Peyer's patch (tissue), 4 donors: ENCODE measurements at regions not wholly inside any gene's neighbourhood (a gene's known extent, or its start where the extent isn't known, plus 50 kb on each side); places are given as distances from the start of the nearest gene placed in this dataset.
"Not testable (repeated sequence)": the region's sequence is repeated elsewhere in the genome, so short reads cannot be mapped to it uniquely, and the experiment has no call there.

ENCODE experiments used
- DNase-seq, 3 donors: peaks; one replicate each; pipeline ENCODE4 v3.0.0-alpha.2; 2017 to 2019
- H3K27ac ChIP-seq, 4 donors: fragments of 200-600 bp; sonication (generic); one replicate each; pipeline ENCODE4 v1.5.1; 2016 to 2019
- H3K27me3 ChIP-seq, 2 donors: fragments of 200-600 bp; sonication (generic); one replicate each; pipeline ENCODE4 v1.5.1; 2019
- H3K36me3 ChIP-seq, 3 donors: fragments of 200-600 bp; sonication (generic); one replicate each; pipeline ENCODE4 v1.5.1; 2016 to 2019
- H3K4me1 ChIP-seq, 4 donors: fragments of 200-600 bp; sonication (generic); one replicate each; pipeline ENCODE4 v1.5.1; 2016 to 2019
- H3K4me3 ChIP-seq, 4 donors: fragments of 200-600 bp; sonication (generic); 1 replicate in 3 of 4; 2 replicates in 1 of 4; pipeline ENCODE4 v1.5.1; 2016 to 2019; ENCODE audit warnings: mild to moderate bottlenecking in 1 of 4
- H3K9me3 ChIP-seq, 4 donors: fragments of 200-600 bp; sonication (generic); one replicate each; pipeline ENCODE4 v1.5.1; 2016 to 2019; ENCODE audit warnings: mild to moderate bottlenecking in 1 of 4
- CTCF ChIP-seq, 6 experiments: fragments of 450-650 bp in 4 of 6; fragments of 200-600 bp in 2 of 6; sonication (generic) in 1 of 6; IDR thresholded peaks; one replicate each; pipeline ENCODE4 v1.5.1; 2017 to 2019; ENCODE audit warnings: antibody characterized with exemption in 6 of 6, mild to moderate bottlenecking in 3 of 6, moderate library complexity in 1 of 6
- POLR2A ChIP-seq, 2 donors: fragments of 450-650 bp; IDR thresholded peaks; one replicate each; pipeline ENCODE4 v1.5.1; 2017; ENCODE audit warnings: antibody characterized with exemption in 2 of 2, mild to moderate bottlenecking in 2 of 2, moderate library complexity in 2 of 2

DNA sequence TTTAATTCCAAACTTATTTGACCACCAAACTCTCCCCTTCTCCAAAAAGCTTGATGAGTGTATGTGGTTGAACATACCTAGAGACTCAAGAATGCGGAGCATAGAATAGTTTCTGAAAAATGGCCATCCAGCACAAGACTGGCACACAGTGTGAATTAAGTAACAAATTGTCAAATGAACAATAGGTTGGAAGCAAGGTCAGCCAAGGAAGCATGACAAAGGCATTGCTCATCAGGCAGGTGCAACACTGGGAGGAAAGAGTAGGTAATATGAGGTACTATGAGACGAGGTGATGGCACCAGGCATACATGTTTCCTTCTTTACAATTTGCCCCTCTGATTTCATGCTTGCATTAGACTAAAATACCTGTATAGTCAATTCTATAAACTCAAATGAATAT is 73.7 kb downstream of the DKK1 start:
- Histone ChIP-seq H3K4me1 (no peaks in the 10 kb centered on the region), H3K27ac (no peak overlapping the region), H3K27me3 (no peaks in the 10 kb centered on the region), H3K4me3 (no peak overlapping the region), H3K9me3 (no peaks in the 10 kb centered on the region), H3K36me3 (no peaks in the 10 kb centered on the region)
- TF ChIP-seq CTCF (IDR thresholded peaks at IDR 0.05) (no peak), POLR2A (IDR thresholded peaks at IDR 0.05) (no peak)
- DNase-seq, result no peak

DNA sequence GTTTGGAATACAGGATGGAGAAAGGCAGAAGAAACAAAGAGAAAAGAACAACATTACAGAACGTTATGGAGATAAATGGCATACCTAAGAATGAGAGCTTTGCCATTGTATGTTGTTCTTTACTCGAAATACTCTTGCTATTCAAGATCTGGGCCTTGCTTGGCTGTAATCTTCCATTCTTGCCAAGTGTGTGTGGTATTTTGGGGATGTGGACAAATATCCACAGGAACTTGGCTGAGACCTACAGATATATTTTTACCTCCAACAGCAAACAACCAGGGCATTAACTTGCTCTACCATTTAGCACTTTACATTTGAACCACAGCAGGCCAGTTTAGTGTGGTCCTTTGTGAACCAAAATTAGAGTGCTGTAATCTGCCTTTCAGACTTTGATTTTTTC is 76.3 kb downstream of the DKK1 start:
- TF ChIP-seq CTCF (IDR thresholded peaks at IDR 0.05) (no peak), POLR2A (IDR thresholded peaks at IDR 0.05) (no peak)
- Histone ChIP-seq H3K27ac (no peak overlapping the region), H3K4me3 (no peak overlapping the region)

GRCh38 chr10:52391927-52392602 is 78.0 kb downstream of the DKK1 start:
- H3K4me3 ChIP-seq, result no peak overlapping the region
- DNase-seq, result no peak
- no peaks in the 10 kb centered on the region for H3K36me3 ChIP-seq
- no peaks in the 10 kb centered on the region for H3K4me1 ChIP-seq
- TF ChIP-seq CTCF (IDR thresholded peaks at IDR 0.05) (no peak), POLR2A (IDR thresholded peaks at IDR 0.05) (no peak)
- H3K27ac ChIP-seq, result no peak overlapping the region
- no peaks in the 10 kb centered on the region for H3K9me3 ChIP-seq
- H3K27me3 ChIP-seq, result no peaks in the 10 kb centered on the region

More for the DNA sequence above, 76.3 kb downstream of the DKK1 start:
- Histone ChIP-seq H3K27me3 (no peaks in the 10 kb centered on the region), H3K9me3 (no peaks in the 10 kb centered on the region), H3K36me3 (no peaks in the 10 kb centered on the region), H3K4me1 (no peaks in the 10 kb centered on the region)
- DNase-seq, result no peak

DNA sequence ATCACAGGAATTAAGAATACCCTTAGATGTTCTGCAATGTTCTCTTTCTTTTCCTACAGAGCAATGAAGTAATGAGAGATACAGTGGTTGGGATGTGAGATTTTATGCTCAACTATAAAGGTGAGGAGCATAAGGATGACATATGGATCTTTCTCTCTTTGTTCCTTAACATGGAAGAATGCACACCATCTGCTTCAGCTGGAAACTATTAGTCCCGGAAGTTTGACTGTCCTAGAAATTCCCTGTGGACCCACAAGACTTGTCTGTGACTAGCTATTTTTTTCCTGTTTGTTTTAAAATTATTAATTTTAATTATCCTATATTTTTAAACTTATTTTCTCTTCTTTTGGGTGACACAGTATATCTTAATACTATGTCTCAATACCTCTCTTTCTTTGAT is 80.2 kb downstream of the DKK1 start:
- no peak overlapping the region for H3K4me3 ChIP-seq
- H3K4me1 ChIP-seq, result no peaks in the 10 kb centered on the region
- H3K36me3 ChIP-seq, result no peaks in the 10 kb centered on the region
- H3K9me3 ChIP-seq, result no peaks in the 10 kb centered on the region
- H3K27ac ChIP-seq, result no peak overlapping the region
- H3K27me3 ChIP-seq, result no peaks in the 10 kb centered on the region
- no peak for DNase-seq
- TF ChIP-seq POLR2A (IDR thresholded peaks at IDR 0.05), result no peak
- TF ChIP-seq CTCF (IDR thresholded peaks at IDR 0.05), result no peak

GRCh38 chr10:52400562-52400961 is 86.5 kb downstream of the DKK1 start:
- Histone ChIP-seq H3K27me3 (no peaks in the 10 kb centered on the region), H3K27ac (no peak overlapping the region)

GRCh38 chr10:52403801-52404200 is 89.7 kb downstream of the DKK1 start:
- H3K27ac ChIP-seq, H3K27me3 ChIP-seq, H3K4me3 ChIP-seq, H3K36me3 ChIP-seq, H3K9me3 ChIP-seq, DNase-seq, H3K4me1 ChIP-seq: not testable (repeated sequence)

More at GRCh38 chr10:52400562-52400961, 86.5 kb downstream of the DKK1 start:
- Histone ChIP-seq H3K4me3 (no peak overlapping the region), H3K4me1 (no peaks in the 10 kb centered on the region), H3K9me3 (no peaks in the 10 kb centered on the region), H3K36me3 (no peaks in the 10 kb centered on the region)
- TF ChIP-seq POLR2A (IDR thresholded peaks at IDR 0.05), result no peak
- TF ChIP-seq CTCF (IDR thresholded peaks at IDR 0.05), result no peak
- no peak for DNase-seq
